ENCODE measurements at regions not wholly inside any gene's neighbourhood (a gene's known extent, or its start where the extent isn't known, plus 50 kb on each side); places are given as distances from the start of the nearest gene placed in this dataset.

GRCh38 chr6:99189823-99190721 is 159.4 kb downstream of the FAXC start:
- TF ChIP-seq ISL1 (CRISPR knock-in tag; IDR thresholded peaks at IDR 0.05) (no peak), PATZ1 (CRISPR knock-in tag; IDR thresholded peaks at IDR 0.05; ENCODE audit: borderline replicate concordance) (no peak), ZFP3 (CRISPR knock-in tag; IDR thresholded peaks at IDR 0.05) (no peak), ZFP30 (CRISPR knock-in tag; IDR thresholded peaks at IDR 0.05) (no peak)

Data from SK-N-SH treated with all-trans-retinoic acid at 6 μM for 48 hours (cell line).